ENCODE measurements at regions not wholly inside any gene's neighbourhood (a gene's known extent, or its start where the extent isn't known, plus 50 kb on each side); places are given as distances from the start of the nearest gene placed in this dataset.

- Histone ChIP-seq H3K23ac (ENCODE audit: insufficient read length) (no peak overlapping the region), H2AFZ (ENCODE audit: low read length) (no peak overlapping the region), H3K56ac (replicated peaks; ENCODE audit: insufficient read length, low read depth, low read length) (no peak overlapping the region), H3K36me3 (ENCODE audit: control insufficient read depth in 2 of 4, insufficient read depth in 4 of 4, low read length in 3 of 4) (no peaks in the 10 kb centered on the region), H2BK5ac (ENCODE audit: low read depth, low read length) (no peak overlapping the region), H4K20me1 (replicated peaks in 1 of 2; ENCODE audit: control insufficient read depth in 1 of 2, insufficient read depth in 2 of 2, low read length in 2 of 2) (no peaks in the 10 kb centered on the region), H3K4ac (replicated peaks; ENCODE audit: insufficient read length, low read depth, low read length) (no peak overlapping the region), H2BK15ac (ENCODE audit: low read length) (no peak overlapping the region), H3K79me2 (ENCODE audit: control insufficient read depth in 1 of 2, insufficient read depth in 2 of 2, low read length in 2 of 2) (no peaks in the 10 kb centered on the region), H3K23me2 (ENCODE audit: low read depth, low read length) (no peaks in the 10 kb centered on the region), H3K14ac (ENCODE audit: insufficient read length) (no peak overlapping the region), H4K5ac (ENCODE audit: insufficient read length, low read depth, low read length) (no peak overlapping the region), H4K91ac (replicated peaks; ENCODE audit: insufficient read length, low read length) (no peak overlapping the region), H3K27ac (ENCODE audit: low read depth, low read length) (no peak overlapping the region), H3K4me1 (replicated peaks in 1 of 4; ENCODE audit: control insufficient read depth in 3 of 4, insufficient read depth in 4 of 4, low read length in 3 of 4) (no peaks in the 10 kb centered on the region), H2BK120ac (replicated peaks; ENCODE audit: low read depth, low read length) (no peak overlapping the region), H3K9me3 (ENCODE audit: insufficient read depth in 2 of 2, low read depth in 1 of 2, low read length in 1 of 2) (no peaks in the 10 kb centered on the region), H3K18ac (ENCODE audit: extremely low read depth, low read length) (no peak overlapping the region), H3K9ac (replicated peaks in 1 of 4; ENCODE audit: extremely low read depth in 1 of 4, low read depth in 3 of 4, low read length in 3 of 4) (no peak overlapping the region), H3K4me3 (ENCODE audit: extremely low read depth in 1 of 4, insufficient read depth in 2 of 4, low read depth in 3 of 4, low read length in 4 of 4) (no peak overlapping the region), H2BK12ac (ENCODE audit: low read depth, low read length) (no peak overlapping the region), H2BK20ac (ENCODE audit: low read length) (no peak overlapping the region), H3K4me2 (ENCODE audit: insufficient read depth in 1 of 2, low read depth in 2 of 2, low read length in 2 of 2) (no peak overlapping the region), H3K79me1 (ENCODE audit: low read depth, low read length) (no peaks in the 10 kb centered on the region), H4K8ac (ENCODE audit: extremely low read depth, insufficient read depth, low read length) (no peak overlapping the region), H2AK5ac (ENCODE audit: low read depth, low read length) (no peak overlapping the region), H3K27me3 (replicated peaks in 1 of 4; ENCODE audit: control insufficient read depth in 3 of 4, extremely low read depth in 1 of 4, insufficient read depth in 3 of 4, low read length in 3 of 4) (no peaks in the 10 kb centered on the region)
- POLR2A ChIA-PET (ENCODE audit: partially characterized antibody): no interaction called here
- WGBS, 2 experiments (ENCODE audit: extremely low coverage in 1 of 2, insufficient coverage in 1 of 2, insufficient read length in 1 of 2, insufficient replicate concordance in 2 of 2, low coverage in 1 of 2, low lambda C conversion rate in 2 of 2, missing lambda C conversion rate in 1 of 2): 94% methylated on average over 1 of the region's 1 CpG; no CpG with 5 or more reads in 1 of the 2 experiments
- no peak for DNase-seq (ENCODE audit: low read depth in 1 of 2, low spot score in 2 of 2)
- FAIRE-seq: no peak
- CTCF ChIA-PET (ENCODE audit: partially characterized antibody): no interaction called here
- TF ChIP-seq TEAD4 (IDR thresholded peaks at IDR 0.05; ENCODE audit: low read depth, low read length) (no peak), CREB1 (IDR thresholded peaks at IDR 0.05) (no peak), TBP (IDR thresholded peaks at IDR 0.05; ENCODE audit: low read depth, low read length) (no peak), SP2 (IDR thresholded peaks at IDR 0.05; ENCODE audit: low read length) (no peak), HDAC6 (IDR thresholded peaks at IDR 0.05; ENCODE audit: low read depth, low read length) (no peak), PHF8 (conservative IDR thresholded peaks at IDR 0.05; ENCODE audit: low read depth, low read length) (no peak), JUND (IDR thresholded peaks at IDR 0.05; ENCODE audit: low read length) (no peak), ATF2 (IDR thresholded peaks at IDR 0.05; ENCODE audit: low read length) (no peak), EP300 (IDR thresholded peaks at IDR 0.05; ENCODE audit: borderline replicate concordance in 1 of 2, low read depth in 2 of 2, low read length in 2 of 2) (no peak), POU5F1 (IDR thresholded peaks at IDR 0.05; ENCODE audit: low read depth, low read length) (no peak), NRF1 (IDR thresholded peaks at IDR 0.05; ENCODE audit: low read depth, low read length) (no peak), TCF12 (IDR thresholded peaks at IDR 0.05; ENCODE audit: low read depth, low read length) (no peak)
Measured at GRCh38 chr4:35516102-35516501, 728.2 kb downstream of the ARAP2 start.
